K562 (cell line): ENCODE measurements at regions not wholly inside any gene's neighbourhood (a gene's known extent, or its start where the extent isn't known, plus 50 kb on each side); places are given as distances from the start of the nearest gene placed in this dataset.

Experiments used
- CHD4 ChIP-seq: fragments of 200-600 bp; sonication (generic); IDR thresholded peaks from 3 replicates; pipeline ENCODE4 v1.6.1; 2012; ENCODE audit warnings: low read depth, mild to moderate bottlenecking, mixed read lengths, low read length, inconsistent platforms; ENCODE audit not compliant: insufficient read depth, insufficient replicate concordance, poor library complexity, severe bottlenecking
- HDAC6 ChIP-seq: IDR thresholded peaks from 2 replicates; pipeline ENCODE4 v1.6.1; 2012; ENCODE audit warnings: low read depth, mild to moderate bottlenecking, control low read depth, inconsistent platforms, low read length, moderate library complexity
- MAZ ChIP-seq, 2 experiments: fragments of 450-650 bp in 1 of 2; sonication (generic) in 1 of 2; formaldehyde crosslinking; IDR thresholded peaks in 1 of 2; conservative IDR thresholded peaks in 1 of 2; 2 replicates each; pipeline versions ENCODE4 v1.4.0 to v1.5.0; 2020; ENCODE audit warnings: mild to moderate bottlenecking in 1 of 2, missing genetic modification reagents in 1 of 2
- POLR2AphosphoS5 ChIP-seq: IDR thresholded peaks from 2 replicates; pipeline ENCODE4 v1.6.1; 2011; ENCODE audit warnings: mild to moderate bottlenecking, low read depth, low read length, moderate library complexity; ENCODE audit not compliant: control insufficient read depth, insufficient read depth
- RNF219 ChIP-seq: fragments of 250-450 bp; sonication (Bioruptor Pico); IDR thresholded peaks from 2 replicates; pipeline ENCODE4 v1.5.0; 2022; ENCODE audit warnings: mild to moderate bottlenecking
- ZNF324 ChIP-seq: fragments of 250-450 bp; sonication (Bioruptor Pico); IDR thresholded peaks from 2 replicates; pipeline ENCODE4 v1.4.0; 2020; ENCODE audit warnings: mild to moderate bottlenecking
- TF ChIP-seq, protein P1 (sequence below): fragments of 250-450 bp; sonication (Bioruptor Pico); IDR thresholded peaks from 2 replicates; pipeline ENCODE4 v1.8.0; 2021; ENCODE audit warnings: mild to moderate bottlenecking, moderate library complexity

DNA sequence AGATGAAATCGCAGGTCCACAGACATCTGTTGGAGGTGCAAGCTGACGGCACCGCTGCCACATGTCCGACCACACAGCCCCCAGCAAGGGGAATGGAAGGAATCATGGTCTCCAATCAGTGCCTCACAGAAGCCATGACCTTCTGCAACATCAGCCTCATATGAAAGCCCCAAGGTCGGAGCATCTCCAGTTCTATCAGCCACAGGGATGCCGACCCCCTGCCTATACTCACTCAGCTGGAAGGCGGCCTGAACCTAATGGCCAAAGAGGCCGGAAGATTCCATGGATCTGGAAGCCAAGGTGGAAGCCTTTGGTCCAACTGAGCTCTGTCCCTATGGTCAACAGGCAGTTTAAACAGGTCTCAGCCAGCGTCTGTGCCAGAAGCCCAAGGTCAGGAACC lies 278.8 kb downstream of the TNS1 start:
- TF ChIP-seq, protein P1, sequence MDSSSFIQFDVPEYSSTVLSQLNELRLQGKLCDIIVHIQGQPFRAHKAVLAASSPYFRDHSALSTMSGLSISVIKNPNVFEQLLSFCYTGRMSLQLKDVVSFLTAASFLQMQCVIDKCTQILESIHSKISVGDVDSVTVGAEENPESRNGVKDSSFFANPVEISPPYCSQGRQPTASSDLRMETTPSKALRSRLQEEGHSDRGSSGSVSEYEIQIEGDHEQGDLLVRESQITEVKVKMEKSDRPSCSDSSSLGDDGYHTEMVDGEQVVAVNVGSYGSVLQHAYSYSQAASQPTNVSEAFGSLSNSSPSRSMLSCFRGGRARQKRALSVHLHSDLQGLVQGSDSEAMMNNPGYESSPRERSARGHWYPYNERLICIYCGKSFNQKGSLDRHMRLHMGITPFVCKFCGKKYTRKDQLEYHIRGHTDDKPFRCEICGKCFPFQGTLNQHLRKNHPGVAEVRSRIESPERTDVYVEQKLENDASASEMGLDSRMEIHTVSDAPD (CRISPR knock-in tag): no peak
- no peak for TF ChIP-seq HDAC6
- no peak for TF ChIP-seq MAZ (CRISPR knock-in tag; conservative IDR thresholded peaks at IDR 0.05 in 1 of 2, IDR thresholded peaks at IDR 0.05 in 1 of 2)
- no peak for TF ChIP-seq POLR2AphosphoS5
- no peak for TF ChIP-seq RNF219 (CRISPR knock-in tag)
- TF ChIP-seq ZNF324 (CRISPR knock-in tag): no peak
- TF ChIP-seq CHD4: no peak
